GM23338 (cell line): ENCODE measurements at regions not wholly inside any gene's neighbourhood (a gene's known extent, or its start where the extent isn't known, plus 50 kb on each side); places are given as distances from the start of the nearest gene placed in this dataset.

Experiments used
- CTCF ChIP-seq, 2 experiments: fragments of 200-600 bp in 1 of 2; sonication (generic) in 1 of 2; conservative IDR thresholded peaks; 2 replicates each; pipeline versions ENCODE4 v1.5.1 to v1.6.1; 2016 to 2017; ENCODE audit warnings: antibody characterized with exemption in 2 of 2, low read depth in 2 of 2, mild to moderate bottlenecking in 2 of 2, moderate library complexity in 1 of 2
- EZH2 ChIP-seq: fragments of 200-600 bp; sonication (generic); IDR thresholded peaks from one replicate; pipeline ENCODE4 v1.8.0; 2017; ENCODE audit warnings: antibody characterized with exemption, mild to moderate bottlenecking, low read depth; ENCODE audit not compliant: unreplicated experiment
- EZH2phosphoT487 ChIP-seq: fragments of 200-600 bp; sonication (generic); IDR thresholded peaks from one replicate; pipeline ENCODE4 v1.8.1; 2018; ENCODE audit warnings: antibody characterized with exemption; ENCODE audit not compliant: unreplicated experiment
- POLR2AphosphoS5 ChIP-seq: IDR thresholded peaks from 2 replicates; pipeline ENCODE4 v1.6.1; 2016; ENCODE audit warnings: antibody characterized with exemption, low read depth
- REST ChIP-seq: IDR thresholded peaks from one replicate; pipeline ENCODE4 v1.6.1; 2018; ENCODE audit warnings: antibody characterized with exemption; ENCODE audit not compliant: unreplicated experiment
- TF ChIP-seq, protein P1 (sequence below): IDR thresholded peaks from 2 replicates; pipeline ENCODE4 v1.6.1; 2016; ENCODE audit warnings: antibody characterized with exemption

DNA sequence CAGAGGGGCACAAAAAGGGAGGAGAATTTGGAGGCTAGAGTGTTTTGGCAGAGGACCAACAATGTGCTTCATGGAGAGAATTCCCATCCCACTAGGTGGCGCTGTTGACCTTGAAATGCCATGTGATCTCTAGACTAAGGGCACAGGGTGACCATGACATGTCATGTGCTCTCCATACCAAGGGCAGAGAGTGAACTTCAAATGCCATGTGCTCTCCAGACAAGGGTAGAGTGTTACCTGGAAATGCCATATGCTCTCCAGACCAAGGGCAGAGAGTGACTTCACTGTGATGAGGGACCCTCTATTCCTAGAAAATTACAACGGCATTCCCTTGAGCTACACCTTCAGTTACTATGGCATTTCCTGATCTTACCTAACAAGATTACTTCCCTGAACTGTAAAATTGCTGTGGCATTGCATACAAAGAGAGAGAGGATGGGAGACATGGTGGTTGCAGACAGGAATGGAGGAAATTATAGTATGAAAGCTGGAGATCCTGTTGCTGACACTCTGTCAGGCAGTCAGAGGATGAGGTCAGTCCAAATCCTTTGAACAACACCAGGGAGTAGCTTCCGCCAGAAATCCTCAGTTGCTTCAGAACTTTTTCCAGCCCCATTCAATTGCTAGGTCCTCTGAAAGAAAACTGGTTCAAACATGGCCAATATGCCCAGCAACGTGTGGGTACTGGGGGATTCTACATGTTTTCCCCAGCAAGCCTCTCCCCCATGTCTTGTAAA, 60.9 kb upstream of the ACSM6 start:
- TF ChIP-seq CTCF (conservative IDR thresholded peaks at IDR 0.05; ENCODE audit: low read depth in 2 of 2) (peak; percentile 89 to 98), EZH2 (no peak), REST (no peak), POLR2AphosphoS5 (no peak), EZH2phosphoT487 (no peak)
- TF ChIP-seq, protein P1, sequence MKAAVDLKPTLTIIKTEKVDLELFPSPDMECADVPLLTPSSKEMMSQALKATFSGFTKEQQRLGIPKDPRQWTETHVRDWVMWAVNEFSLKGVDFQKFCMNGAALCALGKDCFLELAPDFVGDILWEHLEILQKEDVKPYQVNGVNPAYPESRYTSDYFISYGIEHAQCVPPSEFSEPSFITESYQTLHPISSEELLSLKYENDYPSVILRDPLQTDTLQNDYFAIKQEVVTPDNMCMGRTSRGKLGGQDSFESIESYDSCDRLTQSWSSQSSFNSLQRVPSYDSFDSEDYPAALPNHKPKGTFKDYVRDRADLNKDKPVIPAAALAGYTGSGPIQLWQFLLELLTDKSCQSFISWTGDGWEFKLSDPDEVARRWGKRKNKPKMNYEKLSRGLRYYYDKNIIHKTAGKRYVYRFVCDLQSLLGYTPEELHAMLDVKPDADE: no peak
